GM21528 (cell line): ENCODE measurements at regions not wholly inside any gene's neighbourhood (a gene's known extent, or its start where the extent isn't known, plus 50 kb on each side); places are given as distances from the start of the nearest gene placed in this dataset.
A peak's percentile ranks its signal among the peaks of the same experiment; 100 is the strongest.

Source experiments
- ATAC-seq: cut with Tn5 transposase; IDR thresholded peaks from one replicate; pipeline ENCODE4 v1.9.1; 2021; ENCODE audit warnings: mild to moderate bottlenecking, moderate library complexity; ENCODE audit not compliant: unreplicated experiment, low FRiP score

- ATAC-seq = no peak
Observed at GRCh38 chr7:33661430-33662160, 243.7 kb upstream of the BMPER start.

DNA sequence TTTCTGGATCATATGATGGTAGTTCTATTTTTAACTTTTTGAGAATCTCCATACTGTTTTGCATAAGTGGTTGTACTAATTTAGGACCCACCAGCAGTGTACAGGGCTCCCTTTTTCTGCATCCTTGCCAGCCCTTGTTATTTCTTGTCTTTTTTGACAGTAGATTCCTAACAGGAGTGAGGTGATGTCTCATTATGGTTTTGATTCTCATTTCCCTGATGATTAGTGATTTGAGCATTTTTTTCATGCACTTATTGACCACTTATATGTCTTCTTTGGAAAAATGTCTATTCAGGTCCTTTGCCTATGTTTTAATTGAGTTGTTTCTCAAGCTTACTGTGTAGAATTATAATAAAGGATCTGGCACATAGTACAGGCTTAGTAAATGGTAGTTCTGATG is 238.8 kb upstream of the BMPER start:
- no peak for ATAC-seq

DNA sequence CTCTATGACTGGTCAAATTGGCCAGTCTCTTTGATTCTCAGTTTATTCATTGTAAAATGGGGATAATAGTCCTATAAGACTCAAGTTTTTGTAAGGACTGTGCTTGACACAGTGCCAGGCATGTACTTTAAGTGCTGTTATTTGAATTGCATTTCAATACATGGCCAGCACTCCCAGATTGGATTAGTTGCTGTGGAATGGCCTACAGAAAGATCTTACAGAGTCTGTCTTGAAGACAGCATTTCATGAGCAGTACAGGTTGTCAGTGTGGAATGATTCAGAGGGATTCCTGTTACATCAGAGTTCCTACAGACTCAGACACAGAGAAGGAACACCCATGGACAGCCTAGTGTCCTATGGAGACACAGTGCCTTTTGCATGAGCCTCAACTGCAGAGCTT is 238.1 kb upstream of the BMPER start:
- ATAC-seq = no peak

DNA sequence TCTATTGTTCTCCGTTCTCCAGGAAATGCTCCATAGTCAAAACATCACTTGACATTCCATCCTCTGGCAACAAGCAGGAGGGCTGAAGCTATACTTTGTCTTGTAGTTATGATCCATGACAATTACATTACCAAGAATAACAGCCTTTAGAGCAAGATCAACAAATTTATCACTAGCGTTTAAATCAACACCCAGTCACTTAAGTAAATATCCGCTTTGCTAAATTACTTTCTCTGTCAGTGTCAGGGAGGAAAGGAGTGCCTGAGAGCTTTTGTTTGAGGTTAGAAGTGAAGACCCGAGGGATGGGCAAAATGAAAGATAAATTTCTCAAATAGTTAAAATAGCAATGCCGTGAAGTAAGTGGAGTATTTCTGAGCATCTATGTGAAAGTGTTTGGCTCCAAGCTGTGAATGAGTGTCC is 236.1 kb upstream of the BMPER start:
- ATAC-seq = no peak

- ATAC-seq = peak; percentile 82
Observed at GRCh38 chr7:33671531-33672262, 233.6 kb upstream of the BMPER start.

DNA sequence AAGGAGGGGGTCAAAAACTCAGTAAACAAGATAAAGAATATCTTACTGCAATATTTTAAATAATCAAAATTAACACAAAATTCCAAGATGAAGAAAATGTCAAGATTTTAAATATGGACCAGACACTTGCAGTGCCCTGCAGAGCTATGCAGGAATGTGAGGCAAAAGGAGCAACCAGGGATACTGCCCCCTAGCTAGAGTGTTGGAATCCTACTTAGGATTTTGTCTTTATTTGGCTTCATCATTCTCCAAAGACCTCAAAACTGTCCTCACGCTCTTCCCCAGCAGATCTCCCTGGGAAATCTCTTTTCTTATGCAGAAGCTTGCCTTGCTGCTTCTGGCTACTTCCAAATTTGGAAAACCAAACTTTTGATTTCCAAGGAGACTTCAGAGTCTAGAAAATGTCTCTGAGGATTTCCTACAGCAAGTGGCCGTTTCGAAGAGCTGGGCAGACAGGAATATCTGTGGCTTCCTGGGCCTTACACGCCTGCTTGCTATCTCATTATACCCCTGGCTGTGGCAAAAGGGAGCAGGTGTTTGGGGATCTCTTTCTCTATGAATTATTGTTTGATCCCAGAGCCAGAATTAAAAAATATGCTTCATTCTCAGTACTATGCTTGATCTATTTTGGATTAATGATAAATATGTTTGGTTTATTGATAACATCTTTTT is 232.2 kb upstream of the BMPER start:
- no peak for ATAC-seq

DNA sequence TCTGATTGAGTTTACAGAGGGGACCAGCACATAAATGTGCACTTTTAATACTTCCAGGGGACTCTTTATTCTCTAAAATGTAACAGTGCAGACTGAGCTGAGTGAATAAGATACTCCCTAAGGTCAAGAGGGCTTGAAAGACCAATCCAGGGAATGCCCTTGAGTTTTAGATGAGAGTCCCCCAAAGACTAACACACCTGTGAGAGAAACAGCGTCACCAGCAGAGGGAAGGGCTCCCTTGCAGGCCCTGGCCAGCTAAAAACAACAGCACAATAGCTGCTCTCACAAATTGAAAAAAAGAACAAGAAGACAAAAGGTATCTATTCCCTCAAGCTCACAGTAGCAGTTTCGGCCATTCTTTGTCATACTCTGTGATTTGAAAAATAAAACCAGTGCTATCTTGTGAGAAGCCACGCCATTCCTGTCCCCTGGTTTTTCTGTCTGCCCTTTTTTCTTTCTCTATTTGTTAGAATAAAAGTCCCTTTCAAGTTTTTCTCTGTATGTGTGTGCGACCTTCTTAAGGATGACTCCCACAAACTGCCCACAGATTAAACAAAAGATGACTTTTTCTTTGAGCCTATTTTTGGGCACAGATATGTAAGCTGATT is 230.4 kb upstream of the BMPER start:
- ATAC-seq = no peak

DNA sequence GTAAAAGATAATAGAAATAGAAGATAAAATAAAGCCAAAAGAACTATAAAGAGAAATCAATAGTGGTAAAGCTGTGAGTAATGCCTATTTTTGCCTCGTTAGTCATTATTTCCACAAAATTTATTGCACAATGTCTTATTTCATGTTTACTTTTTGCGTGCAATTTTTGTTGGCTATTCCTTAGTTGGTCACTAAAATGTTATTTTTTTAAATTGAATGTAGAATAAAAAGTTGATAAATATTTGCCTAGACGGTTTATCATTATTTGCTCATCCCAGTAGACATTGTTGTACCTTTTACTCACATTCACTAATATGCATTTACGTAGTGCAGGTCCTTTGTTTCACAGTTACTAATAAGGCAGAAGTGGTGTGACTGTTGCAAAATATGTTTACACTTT is 227.8 kb upstream of the BMPER start:
- ATAC-seq = no peak

DNA sequence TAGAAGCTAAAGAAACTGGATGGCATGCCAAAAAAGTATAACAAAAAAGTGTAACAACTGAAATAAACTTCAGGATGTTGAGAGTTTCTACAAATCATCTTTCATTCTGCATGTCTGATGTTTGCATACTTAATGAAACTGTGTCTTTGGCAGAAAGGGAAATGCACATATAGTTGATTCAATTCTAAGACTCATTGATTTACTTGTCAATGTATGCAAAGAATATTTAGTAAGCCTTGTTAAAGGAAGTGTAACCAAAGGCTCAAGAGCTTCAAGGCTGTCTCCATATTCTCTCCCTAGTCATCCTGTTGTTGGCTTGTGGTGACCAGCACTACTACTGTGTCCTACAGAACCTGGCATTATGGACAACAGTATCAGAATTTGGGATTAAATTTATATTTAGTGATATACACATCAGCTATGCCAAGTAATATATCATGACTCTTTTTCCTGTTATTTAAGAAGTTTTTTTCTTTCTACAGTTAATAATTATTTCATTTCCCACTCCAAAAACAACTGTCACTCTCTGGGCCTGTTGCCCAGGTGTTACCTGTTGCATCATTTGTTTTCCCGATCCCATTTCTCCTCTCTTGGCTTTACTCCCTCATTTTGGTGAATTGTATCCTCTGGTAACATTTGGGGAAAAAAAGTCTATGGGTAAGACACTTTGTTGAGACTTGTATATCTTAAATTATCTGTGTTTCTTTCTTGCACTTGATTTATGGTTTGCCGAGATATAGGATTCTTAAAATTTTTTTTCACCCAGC is 226.6 kb upstream of the BMPER start:
- no peak for ATAC-seq

GRCh38 chr7:33680682-33681081 is 224.7 kb upstream of the BMPER start:
- no peak for ATAC-seq

- ATAC-seq = no peak
Observed at GRCh38 chr7:33685503-33685902, 219.8 kb upstream of the BMPER start.

GRCh38 chr7:33685981-33686683 is 219.2 kb upstream of the BMPER start:
- ATAC-seq = no peak

GRCh38 chr7:33687625-33688024 is 217.7 kb upstream of the BMPER start:
- no peak for ATAC-seq

GRCh38 chr7:33691180-33691579 is 214.2 kb upstream of the BMPER start:
- no peak for ATAC-seq

- no peak for ATAC-seq
Observed at GRCh38 chr7:33692956-33693355, 212.4 kb upstream of the BMPER start.

GRCh38 chr7:33694006-33694405 is 211.3 kb upstream of the BMPER start:
- ATAC-seq = no peak

GRCh38 chr7:33697616-33698015 is 207.7 kb upstream of the BMPER start:
- no peak for ATAC-seq

- ATAC-seq = no peak
Observed at GRCh38 chr7:33698041-33698440, 207.3 kb upstream of the BMPER start.

- no peak for ATAC-seq
Observed at GRCh38 chr7:33698692-33699128, 206.6 kb upstream of the BMPER start.
